K562 (cell line): ENCODE measurements at regions not wholly inside any gene's neighbourhood (a gene's known extent, or its start where the extent isn't known, plus 50 kb on each side); places are given as distances from the start of the nearest gene placed in this dataset.
A peak's percentile ranks its signal among the peaks of the same experiment; 100 is the strongest.

Experiments used
- CREBBP ChIP-seq: IDR thresholded peaks from one replicate; pipeline ENCODE4 v1.6.1; 2012; ENCODE audit warnings: low read depth, mild to moderate bottlenecking, control low read depth, inconsistent platforms, low read length
- HOMEZ ChIP-seq: fragments of 250-450 bp; sonication (Bioruptor Pico); IDR thresholded peaks from 2 replicates; pipeline ENCODE4 v1.4.0; 2020; ENCODE audit warnings: mild to moderate bottlenecking, moderate library complexity
- JUND ChIP-seq, 2 experiments: IDR thresholded peaks; 2 replicates in 1 of 2; 3 replicates in 1 of 2; pipeline ENCODE4 v1.6.1; 2011; ENCODE audit warnings: borderline replicate concordance in 2 of 2, low read depth in 2 of 2, low read length in 2 of 2, improper control_type of control experiment in 1 of 2, missing biosample characterization in 1 of 2, missing genetic modification characterization in 1 of 2, missing genetic modification reagents in 1 of 2
- L3MBTL2 ChIP-seq: fragments of 450-650 bp; IDR thresholded peaks from 2 replicates; pipeline ENCODE4 v1.6.1; 2016; ENCODE audit warnings: mild to moderate bottlenecking, moderate library complexity
- NFE2 ChIP-seq: IDR thresholded peaks from 2 replicates; pipeline ENCODE4 v1.6.1; 2014; ENCODE audit warnings: antibody characterized with exemption, low read depth
- NFE2L1 ChIP-seq: fragments of 450-650 bp; IDR thresholded peaks from 2 replicates; pipeline ENCODE4 v1.6.1; 2016; ENCODE audit warnings: missing genetic modification characterization, low read depth, mild to moderate bottlenecking, missing compliant biosample characterization, moderate library complexity, borderline replicate concordance
- PKNOX1 ChIP-seq: fragments of 450-650 bp; IDR thresholded peaks from 2 replicates; pipeline ENCODE4 v1.6.1; 2016
- POLR2B ChIP-seq: fragments of 450-650 bp; IDR thresholded peaks from 2 replicates; pipeline ENCODE4 v1.6.1; 2018; ENCODE audit warnings: low read depth; ENCODE audit not compliant: partially characterized antibody
- REST ChIP-seq, 2 experiments: fragments of 450-650 bp; formaldehyde crosslinking in 1 of 2; IDR thresholded peaks; 2 replicates each; pipeline versions ENCODE4 v1.4.0 to v1.6.1; 2014 to 2020; ENCODE audit warnings: mild to moderate bottlenecking in 2 of 2, borderline replicate concordance in 1 of 2, low read depth in 1 of 2
- USF2 ChIP-seq: sonication (generic); formaldehyde crosslinking; IDR thresholded peaks from 2 replicates; pipeline ENCODE4 v1.5.0; 2020; ENCODE audit warnings: missing genetic modification reagents
- ZEB2 ChIP-seq: fragments of 450-650 bp; IDR thresholded peaks from 2 replicates; pipeline ENCODE4 v1.6.1; 2016
- TF ChIP-seq, protein P1 (sequence below), 2 experiments: fragments of 450-650 bp in 1 of 2; sonication (generic) in 1 of 2; formaldehyde crosslinking in 1 of 2; IDR thresholded peaks in 1 of 2; conservative IDR thresholded peaks in 1 of 2; 2 replicates each; pipeline versions ENCODE4 v1.6.1 to v1.8.1; 2016 to 2023; ENCODE audit warnings: mild to moderate bottlenecking in 2 of 2, moderate library complexity in 2 of 2, inconsistent platforms in 1 of 2, missing genetic modification reagents in 1 of 2

DNA sequence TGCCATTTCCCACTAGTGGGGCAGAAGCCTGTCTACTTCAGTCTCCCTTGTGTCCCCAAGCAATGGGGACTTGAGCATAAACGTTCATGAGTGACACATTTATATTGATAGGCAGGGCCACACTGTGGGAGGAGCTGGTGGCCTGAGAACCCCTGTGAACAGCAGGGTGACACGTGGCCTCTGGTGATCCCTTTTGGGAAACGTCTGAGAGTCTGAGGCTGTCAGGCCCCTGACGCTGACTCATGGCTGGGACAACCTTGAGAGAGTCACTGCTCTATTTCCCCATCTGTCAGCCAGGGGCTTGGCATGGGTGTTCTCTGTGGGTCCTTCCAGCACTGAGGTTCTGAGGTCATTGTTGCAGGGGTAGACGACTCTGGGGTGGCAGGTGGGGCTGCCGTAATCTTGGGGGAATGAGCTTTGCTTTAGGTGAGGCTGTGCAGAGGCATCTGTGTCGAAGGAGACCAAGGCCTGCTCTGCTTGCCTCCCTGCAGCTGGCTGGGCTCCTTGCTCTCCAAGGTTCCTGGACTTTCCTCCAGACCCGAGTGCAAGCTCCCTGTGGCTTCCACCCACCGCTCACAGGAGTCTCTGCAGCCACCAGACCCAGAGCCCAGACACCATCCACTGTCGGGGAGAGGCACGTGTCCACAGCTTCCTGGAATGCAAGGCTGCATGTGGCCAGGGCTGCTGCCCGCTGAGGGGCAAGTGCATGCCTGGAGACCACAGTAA is 54.7 kb downstream of the SMIM38 start (continued):
- TF ChIP-seq REST (IDR thresholded peaks at IDR 0.05; ENCODE audit: borderline replicate concordance) (0 out of 2 replicates have a peak, but pooled peaks have one; percentile 16), REST (CRISPR knock-in tag; IDR thresholded peaks at IDR 0.05; ENCODE audit: low read depth) (no peak), L3MBTL2 (peak; percentile 80), JUND (IDR thresholded peaks at IDR 0.05; ENCODE audit: borderline replicate concordance, low read depth, low read length) (peak; percentile 73), JUND (tag; IDR thresholded peaks at IDR 0.05; ENCODE audit: borderline replicate concordance, low read depth, low read length) (peak; percentile 34; the same call in 1 of the 3 replicates), USF2 (peak; percentile 55), NFE2 (peak; percentile 67), POLR2B (no peak), ZEB2 (0 out of 2 replicates have a peak, but pooled peaks have one; percentile 22), HOMEZ (CRISPR knock-in tag) (no peak), PKNOX1 (peak; percentile 95), CREBBP (no peak), NFE2L1 (tag) (no peak)
- TF ChIP-seq, protein P1, sequence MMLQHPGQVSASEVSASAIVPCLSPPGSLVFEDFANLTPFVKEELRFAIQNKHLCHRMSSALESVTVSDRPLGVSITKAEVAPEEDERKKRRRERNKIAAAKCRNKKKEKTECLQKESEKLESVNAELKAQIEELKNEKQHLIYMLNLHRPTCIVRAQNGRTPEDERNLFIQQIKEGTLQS (IDR thresholded peaks at IDR 0.05): peak; percentile 69
- TF ChIP-seq, protein P1 (CRISPR knock-in tag; conservative IDR thresholded peaks at IDR 0.05): no peak
